GM12891 (cell line): ENCODE measurements at regions not wholly inside any gene's neighbourhood (a gene's known extent, or its start where the extent isn't known, plus 50 kb on each side); places are given as distances from the start of the nearest gene placed in this dataset.

ENCODE experiments used
- PAX5 ChIP-seq: IDR thresholded peaks from 2 replicates; pipeline ENCODE4 v1.6.1; 2011; ENCODE audit warnings: low read length, moderate library complexity, mild to moderate bottlenecking; ENCODE audit not compliant: insufficient read depth, severe bottlenecking
- POLR2A ChIP-seq: IDR thresholded peaks from 2 replicates; pipeline ENCODE4 v1.6.1; 2011; ENCODE audit warnings: low read depth, low read length, control low read depth
- POLR2AphosphoS5 ChIP-seq: IDR thresholded peaks from 2 replicates; pipeline ENCODE4 v1.6.1; 2011; ENCODE audit warnings: low read depth, low read length, control low read depth
- TAF1 ChIP-seq: IDR thresholded peaks from 2 replicates; pipeline ENCODE4 v1.6.1; 2011; ENCODE audit warnings: low read depth, low read length, control low read depth

DNA sequence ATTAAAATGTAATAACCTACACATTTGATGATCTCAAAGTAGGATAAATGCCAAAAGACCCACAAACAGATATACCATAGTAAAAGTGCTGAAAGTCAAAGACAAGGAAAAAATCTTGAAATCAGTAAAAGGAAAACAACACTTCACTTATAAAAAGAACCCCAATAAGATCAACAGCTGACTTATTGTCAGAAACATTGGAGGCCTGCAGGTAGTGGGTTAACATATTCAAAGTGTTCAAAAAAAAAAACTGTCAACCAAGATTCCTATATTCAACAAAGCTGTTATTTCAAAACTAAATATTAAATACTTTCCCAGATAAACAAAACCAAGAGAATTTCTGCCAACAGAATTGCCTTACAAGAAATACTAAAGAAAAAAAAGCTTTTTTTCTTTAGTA, 347.1 kb downstream of the GUCY2F start:
- TF ChIP-seq POLR2A (no peak), TAF1 (no peak), POLR2AphosphoS5 (no peak), PAX5 (no peak)
